ENCODE measurements at regions not wholly inside any gene's neighbourhood (a gene's known extent, or its start where the extent isn't known, plus 50 kb on each side); places are given as distances from the start of the nearest gene placed in this dataset.

GRCh38 chr7:10237306-10237705 lies 736.4 kb upstream of the PHF14 start:
- no peak for DNase-seq
- H3K36me3 ChIP-seq: no peaks in the 10 kb centered on the region
- H3K27ac ChIP-seq: no peak overlapping the region
- H3K4me1 ChIP-seq: no peaks in the 10 kb centered on the region
- intact Hi-C loops (cut with DNase I): no loop called here
- no peak overlapping the region for H3K4me3 ChIP-seq
- no peak for TF ChIP-seq CTCF (IDR thresholded peaks at IDR 0.05)
- H3K9me3 ChIP-seq: peaks cover 0 to 3% of the 10 kb centered on the region in 2 donors
- no peak for ATAC-seq
- H3K27me3 ChIP-seq: no peaks in the 10 kb centered on the region

GRCh38 chr7:10238641-10239040 lies 735.0 kb upstream of the PHF14 start:
- H3K4me3 ChIP-seq: no peak overlapping the region
- no peak overlapping the region for H3K27ac ChIP-seq
- H3K9me3 ChIP-seq: peaks cover 0 to 7% of the 10 kb centered on the region in 2 donors
- ATAC-seq (no peak), DNase-seq (no peak)
- intact Hi-C loops (cut with DNase I): no loop called here
- H3K4me1 ChIP-seq: no peaks in the 10 kb centered on the region
- H3K36me3 ChIP-seq: no peaks in the 10 kb centered on the region
- TF ChIP-seq CTCF (IDR thresholded peaks at IDR 0.05): no peak
- H3K27me3 ChIP-seq: no peaks in the 10 kb centered on the region

GRCh38 chr7:10239695-10240345 lies 733.9 kb upstream of the PHF14 start:
- Histone ChIP-seq H3K27ac (no peak overlapping the region), H3K4me3 (no peak overlapping the region), H3K27me3 (no peaks in the 10 kb centered on the region), H3K4me1 (no peaks in the 10 kb centered on the region), H3K9me3 (peaks cover 0 to 8% of the 10 kb centered on the region in 2 donors), H3K36me3 (no peaks in the 10 kb centered on the region)
- no peak for TF ChIP-seq CTCF (IDR thresholded peaks at IDR 0.05)
- DNase-seq (peak in 1 of 4 donors; percentile 16), ATAC-seq (peak; percentile 84)
- intact Hi-C loops (cut with DNase I): no loop called here

- Histone ChIP-seq H3K27ac (no peak overlapping the region), H3K27me3 (no peaks in the 10 kb centered on the region), H3K4me3 (no peak overlapping the region), H3K9me3 (peaks cover 0 to 38% of the 10 kb centered on the region in 2 donors), H3K4me1 (no peaks in the 10 kb centered on the region), H3K36me3 (no peaks in the 10 kb centered on the region)
- no peak for TF ChIP-seq CTCF (IDR thresholded peaks at IDR 0.05)
- DNase-seq: no peak
- intact Hi-C loops (cut with DNase I): no loop called here
- no peak for ATAC-seq
Measured at GRCh38 chr7:10245406-10245805, 728.3 kb upstream of the PHF14 start.

GRCh38 chr7:10257438-10257837 lies 716.2 kb upstream of the PHF14 start:
- no peak for DNase-seq
- H3K27me3 ChIP-seq: no peaks in the 10 kb centered on the region
- H3K9me3 ChIP-seq: peaks cover 0 to 1% of the 10 kb centered on the region in 2 donors
- intact Hi-C loops (cut with DNase I): no loop called here
- H3K4me1 ChIP-seq: no peaks in the 10 kb centered on the region
- TF ChIP-seq CTCF (IDR thresholded peaks at IDR 0.05): no peak
- H3K36me3 ChIP-seq: no peaks in the 10 kb centered on the region
- H3K4me3 ChIP-seq: no peak overlapping the region
- no peak overlapping the region for H3K27ac ChIP-seq
- no peak for ATAC-seq

All from left lung (tissue), 4 donors.